ENCODE measurements at regions not wholly inside any gene's neighbourhood (a gene's known extent, or its start where the extent isn't known, plus 50 kb on each side); places are given as distances from the start of the nearest gene placed in this dataset.

- H3K79me2 ChIP-seq (ENCODE audit: insufficient read depth, low read length) = no peaks in the 10 kb centered on the region
Observed at GRCh38 chr18:75120521-75120920, 88.4 kb downstream of the PTGR3 start.

More at GRCh38 chr18:75120521-75120920, 88.4 kb downstream of the PTGR3 start:
- no peaks in the 10 kb centered on the region for H4K20me1 ChIP-seq (ENCODE audit: insufficient read depth)
- DNase-seq (ENCODE audit: low read depth, low spot score) (no peak), ATAC-seq (no peak)
- H3K4me1 ChIP-seq (ENCODE audit: control insufficient read depth in 1 of 2, insufficient read depth in 2 of 2, low read length in 2 of 2) = no peaks in the 10 kb centered on the region
- no peaks in the 10 kb centered on the region for H3K9me2 ChIP-seq (ENCODE audit: insufficient read depth)
- no peaks in the 10 kb centered on the region for H3K9me3 ChIP-seq (ENCODE audit: control insufficient read depth in 1 of 2, insufficient read depth in 1 of 2, low read depth in 1 of 2, low read length in 2 of 2)
- no peak for TF ChIP-seq CTCF (IDR thresholded peaks at IDR 0.05 in 2 of 3, conservative IDR thresholded peaks at IDR 0.05 in 1 of 3; ENCODE audit: borderline replicate concordance in 1 of 3, insufficient read depth in 1 of 3, low read depth in 2 of 3, low read length in 2 of 3)
- TF ChIP-seq POLR2AphosphoS5 (IDR thresholded peaks at IDR 0.05; ENCODE audit: low read depth, low read length) = no peak
- no peak for TF ChIP-seq JUND (IDR thresholded peaks at IDR 0.05)
- TF ChIP-seq ZBTB33 (IDR thresholded peaks at IDR 0.05; ENCODE audit: extremely low read depth, insufficient replicate concordance, low read length) = no peak
- no peak for TF ChIP-seq ZNF274 (IDR thresholded peaks at IDR 0.05; ENCODE audit: low read depth, low read length)
- TF ChIP-seq SP1 (IDR thresholded peaks at IDR 0.05; ENCODE audit: low read depth) = no peak
- TF ChIP-seq, protein P1, sequence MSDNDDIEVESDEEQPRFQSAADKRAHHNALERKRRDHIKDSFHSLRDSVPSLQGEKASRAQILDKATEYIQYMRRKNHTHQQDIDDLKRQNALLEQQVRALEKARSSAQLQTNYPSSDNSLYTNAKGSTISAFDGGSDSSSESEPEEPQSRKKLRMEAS (IDR thresholded peaks at IDR 0.05) = no peak
- TF ChIP-seq ZFX (IDR thresholded peaks at IDR 0.05) = no peak
- TF ChIP-seq EGR1 (IDR thresholded peaks at IDR 0.05; ENCODE audit: low read depth) = no peak
- TF ChIP-seq RAD21 (IDR thresholded peaks at IDR 0.05; ENCODE audit: low read depth) = no peak
- ChIA-PET CTCF (no interaction called here), RAD21 (ENCODE audit: low non-redundant PET in 1 of 2, low total read pairs in 2 of 2, uncharacterized antibody in 2 of 2, unreplicated experiment in 2 of 2) (no interaction called here), POLR2A (no interaction called here)
- no peaks in the 10 kb centered on the region for H3K36me3 ChIP-seq (ENCODE audit: control insufficient read depth in 1 of 2, insufficient read depth in 2 of 2, low read length in 2 of 2)
- no peak overlapping the region for H3K9ac ChIP-seq (ENCODE audit: low read length)
- no peak overlapping the region for H2AFZ ChIP-seq (ENCODE audit: low read depth, low read length, poor library complexity, severe bottlenecking)
- intact Hi-C loops (cut with micrococcal nuclease) = no loop called here
- no TSS peak for BruUV-seq (replicated peaks)
- H3K4me2 ChIP-seq (ENCODE audit: low read length) = no peak overlapping the region
- H3K27me3 ChIP-seq (ENCODE audit: insufficient read depth, low read length) = no peaks in the 10 kb centered on the region
- H3K27ac ChIP-seq (ENCODE audit: low read depth, low read length) = no peak overlapping the region
- H3K4me3 ChIP-seq (replicated peaks in 1 of 2; ENCODE audit: low read depth in 1 of 2, low read length in 2 of 2) = no peak overlapping the region
